Erythroblast (primary cell): ENCODE measurements at regions not wholly inside any gene's neighbourhood (a gene's known extent, or its start where the extent isn't known, plus 50 kb on each side); places are given as distances from the start of the nearest gene placed in this dataset.

ENCODE experiments used
- GATA1 ChIP-seq: IDR thresholded peaks from 2 replicates; pipeline ENCODE4 v1.6.1; 2011; ENCODE audit warnings: low read depth, mild to moderate bottlenecking, control low read depth, low read length, moderate library complexity
- POLR2A ChIP-seq: IDR thresholded peaks from 2 replicates; pipeline ENCODE4 v1.6.1; 2011; ENCODE audit warnings: mild to moderate bottlenecking, low read length

DNA sequence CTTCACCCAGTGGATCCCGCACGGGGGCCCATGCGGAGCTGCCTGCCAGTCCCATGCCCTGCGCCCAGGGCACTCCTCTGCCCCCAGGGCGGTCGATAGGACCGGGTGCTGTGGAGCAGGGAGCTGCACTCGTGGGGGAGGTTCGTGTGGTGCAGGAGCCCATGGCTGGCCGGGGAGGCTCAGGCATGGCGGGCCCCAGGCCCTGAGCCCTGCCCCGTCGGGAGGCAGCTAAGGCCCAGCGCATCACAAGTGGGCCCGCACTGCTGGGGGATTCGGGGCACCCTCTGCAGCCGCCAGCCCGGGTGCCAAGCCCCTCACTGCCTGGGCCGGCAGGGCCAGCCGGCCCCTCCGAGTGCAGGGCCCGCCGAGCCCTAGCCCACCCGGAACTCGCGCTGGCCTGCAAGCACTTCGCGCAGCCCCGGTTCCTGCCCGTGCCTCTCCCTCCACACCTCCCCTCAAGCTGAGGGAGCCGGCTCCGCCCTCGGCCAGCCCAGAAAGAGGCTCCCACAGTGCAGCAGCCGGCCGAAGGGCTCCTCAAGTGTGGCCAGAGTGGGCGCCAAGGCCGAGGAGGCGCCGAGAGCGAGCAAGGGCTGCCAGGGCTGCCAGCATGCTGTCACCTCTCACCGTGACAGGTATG lies 221.1 kb upstream of the RORB start:
- TF ChIP-seq POLR2A (no peak), GATA1 (no peak)
